ENCODE measurements at regions not wholly inside any gene's neighbourhood (a gene's known extent, or its start where the extent isn't known, plus 50 kb on each side); places are given as distances from the start of the nearest gene placed in this dataset.

DNA sequence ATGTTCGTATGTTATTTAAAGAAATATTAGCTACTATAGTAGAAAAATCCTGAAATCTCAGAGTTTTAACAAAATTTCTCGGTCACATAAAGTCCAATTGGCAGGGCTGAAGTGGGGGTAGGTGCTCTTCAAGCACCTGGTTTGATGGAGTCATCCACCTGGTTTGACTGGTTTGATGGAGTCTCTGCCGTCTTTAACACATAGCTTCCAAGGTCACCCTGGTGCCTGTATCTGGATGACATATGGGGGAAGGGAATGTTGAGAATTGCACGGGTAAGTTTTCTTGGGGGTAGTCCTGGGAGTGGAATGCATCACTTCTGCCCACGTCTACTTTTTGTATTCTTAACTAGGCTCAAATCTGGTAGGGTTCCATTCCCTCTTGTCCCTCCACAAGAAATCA is 351.2 kb downstream of the SH3GL2 start:
- TF ChIP-seq, protein P1, sequence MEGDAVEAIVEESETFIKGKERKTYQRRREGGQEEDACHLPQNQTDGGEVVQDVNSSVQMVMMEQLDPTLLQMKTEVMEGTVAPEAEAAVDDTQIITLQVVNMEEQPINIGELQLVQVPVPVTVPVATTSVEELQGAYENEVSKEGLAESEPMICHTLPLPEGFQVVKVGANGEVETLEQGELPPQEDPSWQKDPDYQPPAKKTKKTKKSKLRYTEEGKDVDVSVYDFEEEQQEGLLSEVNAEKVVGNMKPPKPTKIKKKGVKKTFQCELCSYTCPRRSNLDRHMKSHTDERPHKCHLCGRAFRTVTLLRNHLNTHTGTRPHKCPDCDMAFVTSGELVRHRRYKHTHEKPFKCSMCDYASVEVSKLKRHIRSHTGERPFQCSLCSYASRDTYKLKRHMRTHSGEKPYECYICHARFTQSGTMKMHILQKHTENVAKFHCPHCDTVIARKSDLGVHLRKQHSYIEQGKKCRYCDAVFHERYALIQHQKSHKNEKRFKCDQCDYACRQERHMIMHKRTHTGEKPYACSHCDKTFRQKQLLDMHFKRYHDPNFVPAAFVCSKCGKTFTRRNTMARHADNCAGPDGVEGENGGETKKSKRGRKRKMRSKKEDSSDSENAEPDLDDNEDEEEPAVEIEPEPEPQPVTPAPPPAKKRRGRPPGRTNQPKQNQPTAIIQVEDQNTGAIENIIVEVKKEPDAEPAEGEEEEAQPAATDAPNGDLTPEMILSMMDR (conservative IDR thresholded peaks at IDR 0.05), result no peak
- no peak for TF ChIP-seq ZFX (IDR thresholded peaks at IDR 0.05)

Measured in C4-2B (cell line).